Activated gamma-delta T cell treated with Interleukin-2 at 50 U/mL for 16 hours (primary cell): ENCODE measurements at regions not wholly inside any gene's neighbourhood (a gene's known extent, or its start where the extent isn't known, plus 50 kb on each side); places are given as distances from the start of the nearest gene placed in this dataset.
"Not testable (repeated sequence)": the region's sequence is repeated elsewhere in the genome, so short reads cannot be mapped to it uniquely, and the experiment has no call there.

Experiments used
- DNase-seq: peaks from one replicate; pipeline ENCODE4 v3.0.0-alpha.2; 2020

DNA sequence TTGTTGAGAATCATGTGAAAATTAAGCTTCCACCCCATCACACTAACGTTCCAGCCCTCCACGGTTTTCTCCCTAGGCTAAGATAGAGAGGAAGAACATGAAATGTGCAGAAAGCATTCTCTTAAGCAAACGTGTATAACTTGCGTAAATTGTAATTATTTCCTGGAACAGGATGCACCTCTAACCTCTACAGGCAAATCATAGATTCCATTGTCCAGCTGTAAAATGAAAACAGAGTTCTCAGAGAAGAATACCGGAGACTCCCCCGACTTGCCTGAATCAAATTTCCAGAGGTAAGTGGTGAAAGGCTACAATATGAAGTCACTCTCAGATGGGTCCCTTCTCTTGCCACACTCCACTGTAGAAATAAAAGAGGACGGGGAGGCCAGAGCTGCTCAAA, 211.4 kb downstream of the FAM72C start:
- DNase-seq: not testable (repeated sequence)

DNA sequence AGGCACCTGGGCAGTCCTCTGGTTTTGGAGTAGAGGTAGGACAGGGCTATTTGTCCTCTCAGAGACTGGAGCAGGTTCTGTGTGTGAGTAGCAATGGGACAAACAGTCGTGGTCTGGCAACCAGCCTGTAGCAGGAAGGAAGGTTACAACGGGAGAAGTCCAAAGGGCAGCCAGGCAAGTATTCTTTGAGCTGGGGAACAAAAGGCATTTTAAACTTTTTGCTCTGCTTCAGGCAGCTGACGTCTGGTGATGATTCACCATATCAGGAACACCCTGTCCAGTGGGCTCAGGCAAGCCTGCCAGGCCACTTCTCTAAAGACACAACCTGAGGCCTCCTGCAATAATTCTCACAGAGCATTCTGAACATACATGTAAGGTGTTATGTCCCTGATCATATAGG, 215.8 kb downstream of the FAM72C start:
- DNase-seq: not testable (repeated sequence)

DNA sequence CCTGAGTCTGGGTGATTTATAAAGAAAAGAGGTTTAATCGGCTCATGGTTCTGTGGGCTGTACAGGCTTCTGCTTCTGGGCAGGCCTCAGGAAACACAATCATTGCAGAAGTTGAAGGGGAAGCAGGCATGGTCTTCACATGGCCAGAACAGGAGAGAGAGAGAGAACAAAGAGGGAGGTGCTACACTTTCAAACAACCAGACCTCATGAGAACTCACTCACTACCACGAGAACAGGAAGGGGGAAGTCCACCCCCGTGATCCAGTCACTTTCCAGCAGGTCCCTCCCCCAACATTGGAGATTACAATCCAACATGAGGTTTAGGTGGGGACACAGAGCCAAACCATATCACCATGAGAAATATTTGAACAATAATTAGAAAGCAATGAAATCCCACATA, 222.9 kb downstream of the FAM72C start:
- DNase-seq: no peak

DNA sequence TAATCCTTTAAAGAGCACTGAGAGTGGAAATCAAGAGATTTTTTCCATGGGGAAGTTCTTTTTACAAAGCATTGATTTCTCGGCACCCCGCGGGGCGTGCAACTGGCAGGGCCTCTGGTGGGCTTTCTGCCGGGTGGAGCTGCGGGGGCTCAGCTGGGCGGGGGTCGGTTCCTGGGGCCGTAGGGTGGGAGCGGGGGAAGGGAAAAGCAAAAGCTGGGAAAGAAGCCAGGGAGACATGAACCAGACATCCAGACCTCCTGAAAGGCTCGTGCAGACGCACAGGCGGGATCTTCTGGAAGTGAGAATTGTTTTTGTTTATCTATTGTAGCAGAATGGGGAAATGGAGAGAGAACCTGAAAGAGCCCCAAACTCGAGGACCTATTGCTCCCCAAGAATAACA, 235.2 kb downstream of the FAM72C start:
- no peak for DNase-seq

DNA sequence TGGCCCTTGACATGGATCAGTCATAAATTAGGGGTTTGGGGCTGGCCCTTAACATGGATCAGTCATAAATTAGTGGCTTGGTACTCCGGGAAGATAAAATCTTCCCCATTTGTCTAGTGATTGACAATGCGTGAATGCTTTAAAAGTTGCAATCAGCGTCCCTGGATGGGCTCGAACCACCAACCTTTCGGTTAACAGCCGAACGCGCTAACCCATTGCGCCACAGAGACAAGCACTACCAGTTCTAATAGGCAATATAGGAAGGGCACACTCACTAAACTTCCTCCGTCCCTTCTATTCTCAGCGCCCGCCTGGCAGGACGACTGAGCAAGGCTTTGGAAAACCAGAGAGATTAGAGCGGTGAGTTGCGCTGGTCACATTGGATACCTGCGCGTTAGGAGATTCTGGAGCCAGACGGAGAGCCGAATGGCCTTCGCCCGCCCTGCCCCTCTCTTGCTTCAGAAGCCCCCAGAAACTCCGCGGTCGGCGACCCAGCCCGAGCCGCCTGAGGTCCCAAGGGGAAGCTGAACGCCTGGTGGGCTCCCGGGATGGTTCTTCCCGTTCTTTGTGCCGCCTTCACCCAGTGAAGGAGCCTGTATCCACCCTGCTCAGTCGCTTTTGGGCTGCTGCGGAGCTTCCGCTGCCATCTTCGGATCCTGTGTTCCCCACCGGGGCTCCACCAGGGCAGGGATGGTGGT, 235.9 kb downstream of the FAM72C start:
- DNase-seq: no peak

DNA sequence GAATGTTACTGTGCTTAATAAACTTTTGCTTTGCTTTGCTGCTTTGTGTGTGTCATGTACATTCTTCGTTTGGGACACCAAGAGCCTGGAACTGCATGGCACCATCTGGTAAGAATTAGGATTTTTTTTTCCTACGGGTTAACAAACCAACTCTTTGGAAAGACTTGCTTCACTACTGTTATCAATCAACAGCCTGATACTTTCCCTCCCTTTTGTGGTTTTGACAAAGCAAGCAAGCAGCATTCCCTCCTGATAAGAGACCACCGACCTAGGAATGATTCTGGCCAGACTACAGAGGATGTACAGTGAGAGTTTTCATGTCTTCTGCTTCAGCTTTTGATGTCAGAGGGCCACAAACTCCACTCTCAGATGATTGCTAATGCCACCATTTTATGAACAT, 237.5 kb downstream of the FAM72C start:
- DNase-seq: not testable (repeated sequence)

DNA sequence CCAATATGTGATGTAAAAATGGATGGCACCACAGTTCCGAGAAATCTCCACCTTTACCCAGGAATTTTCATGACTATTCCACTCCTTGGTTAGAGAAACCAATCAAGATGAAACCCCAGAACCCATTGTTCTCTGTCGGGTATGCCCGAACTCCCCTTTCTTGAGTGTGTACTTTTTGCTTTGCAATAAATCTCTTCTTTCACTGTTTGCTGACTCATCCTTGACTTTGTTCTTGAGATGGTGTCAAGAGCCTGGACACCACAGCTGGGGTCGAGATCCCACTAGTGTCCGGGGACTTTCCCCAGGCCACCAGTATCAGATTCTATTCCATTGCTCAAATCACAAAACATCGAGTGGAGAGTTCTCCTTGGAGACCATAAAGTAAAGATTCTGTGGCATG, 240.9 kb downstream of the FAM72C start:
- DNase-seq: not testable (repeated sequence)

DNA sequence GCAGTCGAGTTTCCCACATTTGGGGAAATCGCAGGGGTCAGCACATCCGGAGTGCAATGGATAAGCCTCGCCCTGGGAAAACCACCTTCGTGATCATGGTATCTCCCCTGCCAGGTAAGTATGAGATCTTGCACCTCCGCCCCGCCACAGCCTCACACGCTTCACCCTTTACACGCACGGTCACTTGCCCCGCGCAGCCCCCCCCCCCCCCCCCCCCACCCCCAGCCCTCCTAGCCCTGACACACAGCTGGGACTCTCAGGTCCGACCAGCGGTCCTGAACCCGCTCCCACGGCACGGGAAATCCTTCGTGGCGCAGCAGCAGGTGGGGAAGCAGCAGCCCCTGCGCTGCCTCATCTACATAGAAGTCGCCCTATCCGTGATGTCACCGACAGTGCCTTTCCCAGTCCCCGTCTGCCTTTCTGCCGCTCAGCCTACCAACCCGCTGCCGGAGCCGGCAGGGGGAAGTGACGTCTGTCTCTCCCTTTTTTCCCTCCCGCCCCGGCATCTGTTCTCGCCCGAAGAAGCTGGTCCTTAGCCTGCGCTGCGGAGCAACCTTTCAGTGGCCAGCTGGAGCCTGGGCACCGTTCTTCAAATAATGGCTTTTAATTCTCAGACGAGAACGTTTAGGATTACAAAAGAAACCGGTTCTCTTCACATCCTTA, 242.2 kb downstream of the FAM72C start:
- DNase-seq: not testable (repeated sequence)

DNA sequence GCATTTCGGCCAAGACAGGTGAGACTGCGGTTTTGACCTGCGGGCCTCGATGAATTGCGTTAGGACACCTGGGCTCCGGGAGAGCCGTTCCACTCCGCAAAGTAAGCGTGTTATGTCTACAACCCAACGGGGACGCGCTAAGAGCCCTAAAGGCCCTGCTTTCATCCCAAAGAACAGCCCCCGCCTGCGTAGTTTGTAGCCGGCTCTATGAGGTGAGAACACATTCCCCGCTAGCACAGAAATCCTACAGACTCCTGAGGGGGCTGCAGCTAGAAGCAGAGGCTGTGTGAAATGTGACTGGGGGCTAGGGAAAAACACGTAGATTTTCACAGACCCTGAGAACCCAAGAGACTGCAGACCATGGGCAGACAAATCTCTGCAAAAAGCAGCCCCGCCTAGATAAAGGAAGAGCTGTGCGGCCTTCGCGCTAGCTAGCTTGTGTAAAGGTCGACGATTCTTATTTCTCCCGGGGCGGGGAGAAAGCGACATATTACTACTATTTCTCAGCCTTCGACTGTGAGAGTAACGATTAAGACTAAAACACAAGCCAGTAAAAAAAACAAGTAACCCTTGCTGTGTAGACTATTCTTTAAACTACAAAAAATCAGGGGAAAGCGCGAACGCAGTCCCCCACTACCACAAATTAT, 242.9 kb downstream of the FAM72C start:
- not testable (repeated sequence) for DNase-seq

DNA sequence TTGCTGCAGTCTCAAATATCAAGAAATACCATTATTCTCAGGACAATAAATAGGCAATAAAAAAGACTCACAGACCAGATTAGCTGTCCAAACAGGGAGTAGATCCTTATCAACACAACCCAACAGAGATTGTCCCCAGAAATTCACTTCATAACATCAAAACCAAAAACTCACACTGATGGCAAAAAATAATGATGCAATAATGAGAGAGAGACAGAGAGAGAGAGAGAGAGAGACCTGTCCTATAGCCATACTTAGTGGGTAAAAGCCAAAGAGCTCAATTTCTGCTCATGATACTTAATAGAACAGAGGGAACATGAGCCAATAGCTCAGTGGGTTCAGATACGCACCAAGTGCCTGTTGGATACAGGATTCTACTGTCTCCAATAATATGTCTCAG, 244.5 kb downstream of the FAM72C start:
- no peak for DNase-seq

DNA sequence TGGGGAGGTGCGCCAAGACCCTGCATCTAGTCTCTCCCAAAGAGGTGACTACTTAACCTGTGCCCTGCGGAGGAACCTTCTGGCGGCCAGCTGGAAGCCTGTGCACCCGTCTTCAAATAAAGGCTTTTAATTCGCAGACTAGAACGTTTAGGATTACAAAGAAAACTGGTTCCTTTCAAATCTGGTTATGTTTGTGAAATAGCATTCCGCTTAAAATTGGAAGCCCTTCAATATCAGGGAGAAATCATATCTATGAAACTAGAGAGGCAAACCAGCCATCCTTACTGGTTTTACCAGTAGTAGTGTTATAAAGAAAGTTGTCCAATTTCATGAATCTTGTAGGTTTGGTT, 250.8 kb downstream of the FAM72C start:
- DNase-seq: no peak

DNA sequence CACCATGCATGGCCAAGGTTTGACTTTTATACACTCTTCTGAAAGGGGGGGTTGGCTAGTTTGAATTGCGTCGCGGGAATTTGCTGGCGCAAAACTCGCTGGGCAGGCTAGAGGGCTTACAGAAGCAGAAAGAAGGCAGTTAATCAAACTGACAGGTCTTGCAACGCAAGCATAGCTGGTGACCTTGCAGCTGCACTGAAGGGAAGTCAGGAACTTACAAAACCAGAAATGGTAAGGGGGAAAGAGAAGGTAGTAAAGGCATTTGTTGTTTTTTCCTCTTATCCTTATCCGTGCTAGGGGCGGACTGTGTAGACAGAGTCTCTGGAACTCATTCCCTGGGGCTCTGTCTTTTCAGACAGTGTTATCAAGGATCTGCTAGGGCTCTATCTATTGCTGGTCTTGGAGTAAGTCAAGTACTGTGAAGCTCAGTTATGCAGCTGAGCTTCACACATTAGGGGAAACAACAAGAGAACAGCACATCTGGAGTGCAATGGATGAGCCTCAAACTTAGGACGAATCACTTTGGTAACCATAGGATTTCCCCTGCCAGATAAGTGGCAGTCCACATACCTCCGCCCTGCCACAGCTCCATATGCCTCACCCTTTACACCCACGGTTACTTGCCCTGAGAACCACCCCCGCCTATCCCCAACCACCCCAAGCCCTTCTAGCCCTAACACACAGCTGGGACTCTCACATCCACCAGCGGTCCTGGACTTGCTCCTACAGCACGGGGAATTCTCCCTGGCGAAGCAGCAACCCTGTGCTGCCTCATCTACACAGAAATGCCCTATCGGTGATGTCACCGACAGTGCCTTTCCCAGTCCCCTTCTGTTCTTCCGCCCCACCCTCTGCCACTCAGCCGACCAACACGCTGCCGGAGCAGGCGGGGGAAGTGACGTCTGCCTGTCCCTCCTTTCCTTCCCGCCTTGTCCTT, 251.4 kb downstream of the FAM72C start:
- DNase-seq: no peak

DNA sequence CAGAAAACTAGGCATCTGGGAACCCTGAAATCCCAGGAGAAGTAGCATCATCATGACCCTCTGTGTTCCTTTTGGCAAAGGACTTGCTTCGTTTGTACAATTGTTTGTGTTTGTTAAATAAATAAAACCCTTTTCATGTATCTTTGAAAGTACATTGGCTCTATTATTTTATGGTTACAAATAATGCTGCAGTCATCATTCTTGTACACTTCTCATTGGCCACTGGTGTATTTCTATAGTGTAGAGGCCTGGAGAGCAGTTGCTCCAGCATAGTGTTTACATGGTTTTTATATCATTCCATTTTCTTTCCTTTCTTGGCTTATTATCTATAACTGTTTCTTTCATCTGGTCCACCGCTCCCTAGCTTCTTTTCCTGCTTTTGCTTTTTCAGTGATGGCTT, 253.3 kb downstream of the FAM72C start:
- DNase-seq: no peak

DNA sequence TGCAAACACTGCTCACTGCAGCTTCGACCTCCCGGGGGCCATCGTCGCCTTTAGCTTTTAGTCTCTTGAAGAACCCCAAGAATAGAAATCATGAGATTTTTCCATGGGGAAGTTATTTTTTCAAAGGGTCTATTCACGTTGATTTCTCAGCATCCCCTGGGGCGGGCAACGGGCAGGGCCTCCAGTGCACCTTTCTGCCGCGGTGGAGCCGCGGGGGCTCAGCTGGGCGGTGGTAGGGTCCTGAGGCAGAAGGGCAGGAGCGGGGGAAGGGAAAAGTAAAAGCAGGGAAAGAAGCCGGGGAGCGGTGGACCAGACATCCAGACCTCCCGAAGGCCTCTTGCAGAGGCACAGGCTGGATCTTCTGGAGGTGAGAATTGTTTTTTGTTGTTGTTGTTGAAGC, 253.8 kb downstream of the FAM72C start:
- no peak for DNase-seq

DNA sequence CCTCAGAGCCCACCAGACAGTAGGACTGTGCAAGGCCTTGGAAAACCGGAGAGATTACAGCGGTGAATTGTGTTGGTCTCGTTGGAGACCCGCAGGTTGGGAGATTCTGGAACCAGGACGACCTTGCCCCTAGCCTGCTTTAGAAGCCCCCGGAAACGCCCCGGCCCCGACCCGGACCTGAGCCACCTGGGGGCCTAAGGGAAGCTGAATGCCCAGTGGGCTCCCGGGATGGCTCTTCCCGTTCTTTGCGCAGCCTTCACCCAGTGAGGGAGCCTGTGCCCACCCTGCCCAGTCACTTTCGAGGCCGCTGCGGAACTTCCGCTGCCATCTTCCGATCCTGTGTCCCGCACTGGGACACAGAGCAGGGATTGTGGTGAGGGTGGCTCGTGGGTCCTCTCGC, 254.4 kb downstream of the FAM72C start:
- DNase-seq: no peak

DNA sequence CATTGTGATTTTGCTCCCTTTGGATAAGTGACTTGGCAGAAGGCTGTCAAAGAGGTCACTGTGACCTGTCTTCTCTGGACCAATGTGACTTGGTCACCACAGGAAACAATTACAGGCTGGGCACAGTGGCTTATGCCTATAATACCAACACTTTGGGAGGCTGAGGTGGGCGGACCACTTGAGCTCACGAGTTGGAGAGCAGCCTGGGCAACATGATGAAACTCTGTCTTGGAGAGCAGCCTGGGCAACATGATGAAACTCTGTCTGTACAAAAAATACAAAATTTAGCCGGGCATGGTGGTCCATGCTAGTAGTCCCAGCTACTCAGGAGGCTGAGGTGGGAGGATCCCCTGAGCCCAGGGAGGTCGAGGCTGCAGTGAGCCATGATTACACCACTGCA, 256.9 kb downstream of the FAM72C start:
- not testable (repeated sequence) for DNase-seq

DNA sequence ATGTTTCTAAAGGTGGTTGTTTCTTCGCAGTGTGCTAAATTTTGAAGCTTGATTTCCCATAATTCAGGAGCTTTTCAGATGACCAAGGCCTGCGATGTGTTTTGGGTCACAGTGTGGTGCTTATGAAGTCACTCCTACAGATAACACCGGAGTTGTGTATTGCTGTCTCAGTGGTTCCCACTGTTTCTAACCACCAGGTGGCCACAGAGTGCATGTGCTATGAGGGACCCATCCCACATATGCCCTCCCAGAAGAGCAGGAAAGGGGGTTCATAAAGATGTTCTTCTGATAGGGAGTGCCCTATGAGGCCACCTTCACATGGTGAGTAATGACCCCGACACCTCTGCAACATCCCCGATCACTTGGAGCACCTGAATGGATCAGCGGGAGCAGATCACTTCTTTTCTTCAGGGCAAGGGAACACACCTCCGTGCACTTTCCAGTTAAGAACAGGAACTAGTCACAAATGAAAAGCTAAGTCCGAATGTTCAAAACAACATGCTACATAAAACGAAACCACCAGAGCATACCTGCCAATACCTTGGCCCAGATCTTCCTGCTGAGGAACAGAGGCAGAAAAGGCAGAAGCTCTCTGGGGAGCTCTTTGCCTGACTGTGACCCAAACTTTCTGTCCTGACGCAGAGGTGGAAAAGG, 262.1 kb downstream of the FAM72C start:
- not testable (repeated sequence) for DNase-seq

DNA sequence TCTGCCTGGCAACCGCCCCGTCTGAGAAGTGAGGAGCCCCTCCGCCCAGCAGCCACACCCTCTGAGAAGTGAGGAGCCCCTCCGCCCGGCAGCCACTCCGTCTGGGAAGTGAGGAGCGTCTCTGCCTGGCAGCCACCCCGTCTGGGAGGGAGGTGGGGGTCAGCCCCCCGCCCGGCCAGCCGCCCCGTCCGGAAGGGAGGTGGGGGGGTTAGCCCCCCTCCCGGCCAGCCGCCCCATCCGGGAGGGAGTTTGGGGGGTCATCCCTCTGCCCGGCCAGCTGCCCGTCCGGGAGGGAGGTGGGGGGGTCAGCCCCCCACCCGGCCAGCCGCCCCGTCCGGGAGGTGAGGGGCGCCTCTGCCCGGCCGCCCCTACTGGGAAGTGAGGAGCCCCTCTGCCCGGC, 269.0 kb downstream of the FAM72C start:
- DNase-seq: not testable (repeated sequence)

DNA sequence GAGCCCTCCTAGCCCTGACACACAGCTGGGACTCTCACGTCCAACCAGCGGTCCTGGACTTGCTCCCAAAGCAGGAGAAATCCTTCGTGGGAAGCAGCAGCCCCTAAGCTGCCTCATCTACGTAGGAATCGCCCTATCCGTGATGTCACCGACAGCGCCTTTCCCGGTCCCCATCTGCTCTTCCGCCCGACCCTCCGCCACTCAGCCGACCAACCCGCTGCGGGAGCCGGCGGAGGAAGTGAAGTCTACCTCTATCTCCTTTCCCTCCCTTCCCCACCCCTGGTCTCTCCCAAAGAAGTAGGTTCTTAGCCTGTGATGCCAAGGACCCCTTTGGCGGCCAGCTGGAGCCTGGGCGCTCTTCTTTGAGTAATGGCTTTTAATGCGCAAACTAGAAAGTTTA, 272.1 kb downstream of the FAM72C start:
- DNase-seq: no peak

DNA sequence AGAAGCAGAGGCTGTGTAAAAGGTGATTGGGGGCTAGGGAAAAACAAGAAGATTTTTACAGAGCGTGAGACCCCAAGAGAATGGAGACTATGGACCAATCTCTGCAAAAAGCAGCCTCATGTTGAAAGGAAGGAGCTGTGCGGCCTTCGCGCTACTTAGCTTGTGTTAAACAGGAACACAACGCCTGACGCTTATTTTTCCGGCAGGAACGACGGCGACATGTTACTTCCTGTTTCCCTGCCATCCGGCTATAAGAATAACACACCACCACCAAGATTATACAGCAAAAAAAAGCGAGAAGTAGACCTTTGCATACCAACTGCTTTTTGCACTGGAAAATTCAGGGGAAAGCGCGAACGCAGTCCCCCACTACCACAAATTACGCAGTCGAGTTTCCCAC, 272.7 kb downstream of the FAM72C start:
- no peak for DNase-seq

DNA sequence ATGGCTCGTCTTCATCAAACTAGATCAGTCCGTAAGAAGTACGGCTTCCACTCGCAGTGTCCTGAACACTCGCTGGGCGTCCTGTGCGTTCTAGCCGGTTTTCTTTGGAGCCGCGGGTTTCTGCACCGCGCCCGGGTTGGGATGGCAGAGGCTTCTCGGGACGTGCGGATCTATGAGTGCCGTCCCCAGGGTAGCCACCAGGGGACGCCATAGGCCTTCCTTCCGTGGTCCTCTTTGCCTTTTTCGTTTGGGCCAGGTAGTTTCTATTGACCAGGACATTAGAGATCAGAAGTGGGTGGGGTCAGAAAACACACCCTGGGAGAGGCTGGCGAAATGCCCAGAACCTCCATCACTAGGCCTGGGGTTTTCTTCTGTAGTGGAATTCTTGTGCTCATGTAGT, 273.8 kb downstream of the FAM72C start:
- DNase-seq: no peak

DNA sequence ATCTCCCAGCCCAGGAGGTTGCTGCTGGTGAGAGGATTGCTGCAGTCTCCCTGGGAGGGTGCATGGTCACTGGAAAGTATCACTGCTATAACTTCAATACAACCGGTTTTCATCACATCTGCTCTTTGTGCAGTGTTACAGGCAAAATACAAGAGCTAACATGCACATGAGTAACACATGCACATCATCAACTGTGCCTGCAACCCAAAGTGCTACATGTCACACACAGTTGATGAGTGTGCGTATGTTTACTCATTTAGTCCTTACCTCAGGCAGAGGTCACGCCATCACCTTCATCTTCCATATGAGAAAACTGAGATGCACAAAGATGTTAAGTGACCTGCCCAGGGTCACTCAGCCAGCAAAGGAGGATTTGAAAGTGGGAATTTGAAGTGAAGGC, 277.7 kb downstream of the FAM72C start:
- no peak for DNase-seq
